Epithelial cell of esophagus (primary cell): ENCODE measurements at regions not wholly inside any gene's neighbourhood (a gene's known extent, or its start where the extent isn't known, plus 50 kb on each side); places are given as distances from the start of the nearest gene placed in this dataset.

Experiments
- DNase-seq: peaks from one replicate; pipeline ENCODE4 v3.0.0; 2010; ENCODE audit warnings: low read depth
- H3K4me3 ChIP-seq: 2 replicates; pipeline ENCODE4 v1.5.1; 2011; ENCODE audit warnings: mild to moderate bottlenecking, low read length, control low read depth
- TF ChIP-seq, protein P1 (sequence below): IDR thresholded peaks from 2 replicates; pipeline ENCODE4 v1.5.1; 2011; ENCODE audit warnings: low read depth, mild to moderate bottlenecking, low read length, control low read depth, inconsistent platforms; ENCODE audit not compliant: insufficient read depth; ENCODE audit errors: missing control alignments

DNA sequence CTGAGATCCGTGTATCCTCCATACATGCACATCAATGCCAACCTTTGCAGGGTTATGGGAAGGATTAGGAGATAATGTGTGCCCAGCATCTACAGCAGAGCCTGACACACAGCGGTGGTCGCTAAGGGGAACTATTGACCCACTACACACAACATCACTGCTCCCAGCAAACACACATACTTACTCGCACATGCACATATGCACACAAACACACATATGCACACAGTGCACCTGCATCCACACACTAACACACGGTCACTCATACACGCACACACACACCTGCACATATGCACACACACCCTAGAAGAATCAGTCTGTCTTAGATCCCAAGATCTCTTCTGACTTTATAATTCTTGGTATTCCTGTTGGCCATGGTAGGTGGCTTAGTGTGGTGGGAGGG lies 118.3 kb downstream of the GYPC start:
- no peak overlapping the region for H3K4me3 ChIP-seq
- no peak for DNase-seq
- TF ChIP-seq, protein P1, sequence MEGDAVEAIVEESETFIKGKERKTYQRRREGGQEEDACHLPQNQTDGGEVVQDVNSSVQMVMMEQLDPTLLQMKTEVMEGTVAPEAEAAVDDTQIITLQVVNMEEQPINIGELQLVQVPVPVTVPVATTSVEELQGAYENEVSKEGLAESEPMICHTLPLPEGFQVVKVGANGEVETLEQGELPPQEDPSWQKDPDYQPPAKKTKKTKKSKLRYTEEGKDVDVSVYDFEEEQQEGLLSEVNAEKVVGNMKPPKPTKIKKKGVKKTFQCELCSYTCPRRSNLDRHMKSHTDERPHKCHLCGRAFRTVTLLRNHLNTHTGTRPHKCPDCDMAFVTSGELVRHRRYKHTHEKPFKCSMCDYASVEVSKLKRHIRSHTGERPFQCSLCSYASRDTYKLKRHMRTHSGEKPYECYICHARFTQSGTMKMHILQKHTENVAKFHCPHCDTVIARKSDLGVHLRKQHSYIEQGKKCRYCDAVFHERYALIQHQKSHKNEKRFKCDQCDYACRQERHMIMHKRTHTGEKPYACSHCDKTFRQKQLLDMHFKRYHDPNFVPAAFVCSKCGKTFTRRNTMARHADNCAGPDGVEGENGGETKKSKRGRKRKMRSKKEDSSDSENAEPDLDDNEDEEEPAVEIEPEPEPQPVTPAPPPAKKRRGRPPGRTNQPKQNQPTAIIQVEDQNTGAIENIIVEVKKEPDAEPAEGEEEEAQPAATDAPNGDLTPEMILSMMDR: no peak

GRCh38 chr2:126774761-126775160 lies 118.8 kb downstream of the GYPC start:
- TF ChIP-seq, protein P1: no peak
- no peak overlapping the region for H3K4me3 ChIP-seq
- DNase-seq: no peak

- no peak for DNase-seq
- TF ChIP-seq, protein P1: no peak
- H3K4me3 ChIP-seq: no peak overlapping the region
Observed at GRCh38 chr2:126775300-126775985, 119.5 kb downstream of the GYPC start.

DNA sequence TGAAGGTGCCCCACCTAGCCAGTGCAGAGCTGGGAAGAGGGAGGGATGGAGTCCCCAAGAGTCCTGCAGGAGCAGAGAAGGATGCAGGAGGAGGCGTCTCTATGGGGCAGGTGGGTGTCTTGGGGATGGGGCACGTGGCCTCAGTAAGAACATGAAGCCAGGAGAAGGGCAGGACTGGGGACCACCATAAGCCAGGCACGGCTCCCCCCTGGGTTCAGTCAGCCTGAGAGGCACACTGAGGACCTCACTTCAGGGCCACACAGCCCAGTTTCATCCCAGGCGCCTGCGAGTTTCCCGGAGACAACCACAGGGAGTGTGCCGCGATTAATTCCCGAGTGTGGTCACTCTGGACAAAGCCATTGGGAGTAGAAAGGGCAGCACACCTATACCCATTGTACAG lies 120.3 kb downstream of the GYPC start:
- TF ChIP-seq, protein P1: no peak
- H3K4me3 ChIP-seq: no peak overlapping the region
- DNase-seq: no peak

DNA sequence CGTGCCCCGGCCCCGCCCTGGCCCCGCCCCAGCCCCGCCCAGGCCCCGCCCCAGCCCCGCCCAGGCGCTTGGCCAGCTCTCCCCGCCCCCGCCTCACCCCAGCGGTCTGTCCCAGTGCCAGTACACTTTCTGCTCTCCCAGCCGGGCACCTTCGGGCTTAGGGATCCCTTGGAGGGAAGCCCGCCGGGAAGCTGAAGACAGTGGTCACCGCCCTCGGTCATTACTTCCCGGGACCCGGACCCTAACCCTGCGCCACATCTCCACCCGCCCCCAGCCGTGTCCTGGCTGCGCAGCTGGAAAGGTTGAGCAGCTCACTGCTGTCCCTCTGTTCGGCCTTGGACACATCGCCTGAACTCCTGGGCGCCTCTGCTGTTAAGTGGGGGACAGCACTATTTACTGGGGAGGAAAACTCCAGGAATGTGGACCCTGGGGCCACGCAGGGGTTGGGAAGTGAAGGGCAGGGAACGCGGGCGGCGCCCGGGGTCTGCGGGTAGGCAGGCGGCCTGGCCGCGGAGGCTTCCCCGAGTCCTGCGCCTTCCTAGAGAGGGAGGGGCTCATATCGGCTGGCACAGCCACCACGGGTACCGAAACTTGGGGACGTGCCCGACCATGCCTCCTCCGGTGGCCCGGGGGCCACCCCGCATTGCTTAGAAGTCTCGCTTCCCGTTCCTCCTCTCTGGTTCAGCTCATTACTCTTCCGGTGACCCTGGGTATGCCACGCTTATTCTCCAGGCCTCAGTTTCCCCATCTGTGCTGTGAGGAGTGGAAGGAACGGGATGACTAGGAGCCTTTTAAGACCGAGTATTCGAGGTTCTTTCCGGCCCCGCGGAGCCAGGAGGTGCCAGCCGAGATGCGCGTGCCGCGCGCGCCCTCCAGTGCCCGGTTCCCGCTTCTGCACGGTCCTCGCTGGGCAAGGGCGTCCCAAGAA lies 121.0 kb downstream of the GYPC start:
- H3K4me3 ChIP-seq: peak overlapping the region; percentile 44
- TF ChIP-seq, protein P1: peak; percentile 95
- peak; percentile 59 for DNase-seq

GRCh38 chr2:126777620-126777978 lies 121.1 kb upstream of the TEX51 start:
- TF ChIP-seq, protein P1: no peak
- DNase-seq: no peak
- no peak overlapping the region for H3K4me3 ChIP-seq
